ENCODE measurements at regions not wholly inside any gene's neighbourhood (a gene's known extent, or its start where the extent isn't known, plus 50 kb on each side); places are given as distances from the start of the nearest gene placed in this dataset.
A peak's percentile ranks its signal among the peaks of the same experiment; 100 is the strongest.

GRCh38 chr4:157514711-157515110, 294.2 kb downstream of the GRIA2 start:
- Histone ChIP-seq H3K9me3 (no peaks in the 10 kb centered on the region), H3K27ac (no peak overlapping the region), H3K4me1 (no peaks in the 10 kb centered on the region), H3K27me3 (no peaks in the 10 kb centered on the region), H3K4me3 (no peak overlapping the region), H3K36me3 (no peaks in the 10 kb centered on the region)
- TF ChIP-seq POLR2A (IDR thresholded peaks at IDR 0.05) (no peak), CTCF (IDR thresholded peaks at IDR 0.05) (no peak), POLR2AphosphoS5 (IDR thresholded peaks at IDR 0.05) (no peak)
- intact Hi-C loops (cut with DNase I; ENCODE audit: low total_unique reads): loop anchor here (5.0 kb wide), 1 partner anchor 43 kb away; no protein-coding TSS in a partner anchor
- DNase-seq (ENCODE audit: low spot score in 2 of 2): no peak

GRCh38 chr4:157509341-157509740, 288.8 kb downstream of the GRIA2 start:
- no peak overlapping the region for H3K27ac ChIP-seq
- no peaks in the 10 kb centered on the region for H3K27me3 ChIP-seq
- TF ChIP-seq POLR2AphosphoS5 (IDR thresholded peaks at IDR 0.05) (no peak), CTCF (IDR thresholded peaks at IDR 0.05) (no peak), POLR2A (IDR thresholded peaks at IDR 0.05) (no peak)
- intact Hi-C loops (cut with DNase I; ENCODE audit: low total_unique reads): no loop called here
- H3K9me3 ChIP-seq: no peaks in the 10 kb centered on the region
- no peaks in the 10 kb centered on the region for H3K36me3 ChIP-seq
- no peaks in the 10 kb centered on the region for H3K4me1 ChIP-seq
- H3K4me3 ChIP-seq: no peak overlapping the region
- DNase-seq (ENCODE audit: low spot score in 2 of 2): no peak

GRCh38 chr4:157502656-157503055, 282.1 kb downstream of the GRIA2 start:
- Histone ChIP-seq H3K27me3 (no peaks in the 10 kb centered on the region), H3K27ac (no peak overlapping the region)
- intact Hi-C loops (cut with DNase I; ENCODE audit: low total_unique reads): no loop called here

GRCh38 chr4:157459785-157460184, 239.3 kb downstream of the GRIA2 start:
- Histone ChIP-seq H3K4me3 (peak overlapping the region in 2 of 3 donors; percentile 19 to 21), H3K27me3 (no peaks in the 10 kb centered on the region), H3K27ac (peak overlapping the region; percentile 37 to 54), H3K9me3 (no peaks in the 10 kb centered on the region), H3K36me3 (no peaks in the 10 kb centered on the region), H3K4me1 (no peaks in the 10 kb centered on the region)
- TF ChIP-seq POLR2AphosphoS5 (IDR thresholded peaks at IDR 0.05) (no peak), POLR2A (IDR thresholded peaks at IDR 0.05) (no peak), CTCF (IDR thresholded peaks at IDR 0.05) (no peak)
- intact Hi-C loops (cut with DNase I; ENCODE audit: low total_unique reads): no loop called here
- DNase-seq (ENCODE audit: low spot score in 2 of 2): no peak

More at GRCh38 chr4:157502656-157503055, 282.1 kb downstream of the GRIA2 start:
- Histone ChIP-seq H3K4me3 (no peak overlapping the region), H3K36me3 (peaks cover 5% of the 10 kb centered on the region), H3K4me1 (no peaks in the 10 kb centered on the region), H3K9me3 (no peaks in the 10 kb centered on the region)
- DNase-seq (ENCODE audit: low spot score in 2 of 2): no peak
- no peak for TF ChIP-seq POLR2AphosphoS5 (IDR thresholded peaks at IDR 0.05)
- TF ChIP-seq POLR2A (IDR thresholded peaks at IDR 0.05): no peak
- TF ChIP-seq CTCF (IDR thresholded peaks at IDR 0.05): no peak

- no peak overlapping the region for H3K27ac ChIP-seq
- TF ChIP-seq POLR2AphosphoS5 (IDR thresholded peaks at IDR 0.05) (no peak), POLR2A (IDR thresholded peaks at IDR 0.05) (no peak), CTCF (IDR thresholded peaks at IDR 0.05) (no peak)
- intact Hi-C loops (cut with DNase I; ENCODE audit: low total_unique reads): no loop called here
- H3K9me3 ChIP-seq: peaks cover 0 to 6% of the 10 kb centered on the region in 2 donors
- no peaks in the 10 kb centered on the region for H3K4me1 ChIP-seq
- no peaks in the 10 kb centered on the region for H3K27me3 ChIP-seq
- no peaks in the 10 kb centered on the region for H3K36me3 ChIP-seq
- no peak for DNase-seq (ENCODE audit: low spot score in 2 of 2)
- no peak overlapping the region for H3K4me3 ChIP-seq
These were observed 226.7 kb downstream of the GRIA2 start for GRCh38 chr4:157447195-157447594.
